ENCODE measurements at regions not wholly inside any gene's neighbourhood (a gene's known extent, or its start where the extent isn't known, plus 50 kb on each side); places are given as distances from the start of the nearest gene placed in this dataset.
A peak's percentile ranks its signal among the peaks of the same experiment; 100 is the strongest.

- no peak for DNase-seq (ENCODE audit: low spot score)
Measured at GRCh38 chr10:31754803-31755624, 173.6 kb downstream of the ARHGAP12 start.

- DNase-seq (ENCODE audit: low spot score): no peak
Measured at GRCh38 chr10:31753681-31754080, 174.9 kb downstream of the ARHGAP12 start.

- DNase-seq (ENCODE audit: low spot score): no peak
Measured at GRCh38 chr10:31752170-31752569, 176.5 kb downstream of the ARHGAP12 start.

GRCh38 chr10:31751738-31752080, 176.9 kb downstream of the ARHGAP12 start:
- DNase-seq (ENCODE audit: low spot score): no peak

- no peak for DNase-seq (ENCODE audit: low spot score)
Measured at GRCh38 chr10:31751051-31751737, 177.4 kb downstream of the ARHGAP12 start.

- no peak for DNase-seq (ENCODE audit: low spot score)
Measured at GRCh38 chr10:31749981-31750840, 178.4 kb downstream of the ARHGAP12 start.

GRCh38 chr10:31749301-31749700, 179.3 kb downstream of the ARHGAP12 start:
- DNase-seq (ENCODE audit: low spot score): no peak

GRCh38 chr10:31745612-31746376, 182.8 kb downstream of the ARHGAP12 start:
- DNase-seq (ENCODE audit: low spot score): peak; percentile 90

GRCh38 chr10:31744025-31744424, 184.6 kb downstream of the ARHGAP12 start:
- no peak for DNase-seq (ENCODE audit: low spot score)

- no peak for DNase-seq (ENCODE audit: low spot score)
Measured at GRCh38 chr10:31742255-31742654, 186.4 kb downstream of the ARHGAP12 start.

- DNase-seq (ENCODE audit: low spot score): no peak
Measured at GRCh38 chr10:31741473-31741872, 187.2 kb downstream of the ARHGAP12 start.

- DNase-seq (ENCODE audit: low spot score): no peak
Measured at GRCh38 chr10:31739711-31740110, 188.9 kb downstream of the ARHGAP12 start.

- DNase-seq (ENCODE audit: low spot score): no peak
Measured at GRCh38 chr10:31739146-31739545, 189.5 kb downstream of the ARHGAP12 start.

GRCh38 chr10:31731711-31732110, 196.9 kb downstream of the ARHGAP12 start:
- no peak for DNase-seq (ENCODE audit: low spot score)

- no peak for DNase-seq (ENCODE audit: low spot score)
Measured at GRCh38 chr10:31730776-31731175, 197.9 kb downstream of the ARHGAP12 start.

- DNase-seq (ENCODE audit: low spot score): no peak
Measured at GRCh38 chr10:31728698-31729224, 199.9 kb downstream of the ARHGAP12 start.

- DNase-seq (ENCODE audit: low spot score): no peak
Measured at GRCh38 chr10:31725436-31725835, 203.2 kb downstream of the ARHGAP12 start.

GRCh38 chr10:31724296-31724695, 204.3 kb downstream of the ARHGAP12 start:
- DNase-seq (ENCODE audit: low spot score): no peak

- DNase-seq (ENCODE audit: low spot score): no peak
Measured at GRCh38 chr10:31723106-31723750, 205.4 kb downstream of the ARHGAP12 start.

- DNase-seq (ENCODE audit: low spot score): no peak
Measured at GRCh38 chr10:31721096-31721495, 207.5 kb downstream of the ARHGAP12 start.

GRCh38 chr10:31720546-31720945, 208.1 kb downstream of the ARHGAP12 start:
- DNase-seq (ENCODE audit: low spot score): no peak

All from COLO829 (cell line).